ENCODE measurements at regions not wholly inside any gene's neighbourhood (a gene's known extent, or its start where the extent isn't known, plus 50 kb on each side); places are given as distances from the start of the nearest gene placed in this dataset.

DNA sequence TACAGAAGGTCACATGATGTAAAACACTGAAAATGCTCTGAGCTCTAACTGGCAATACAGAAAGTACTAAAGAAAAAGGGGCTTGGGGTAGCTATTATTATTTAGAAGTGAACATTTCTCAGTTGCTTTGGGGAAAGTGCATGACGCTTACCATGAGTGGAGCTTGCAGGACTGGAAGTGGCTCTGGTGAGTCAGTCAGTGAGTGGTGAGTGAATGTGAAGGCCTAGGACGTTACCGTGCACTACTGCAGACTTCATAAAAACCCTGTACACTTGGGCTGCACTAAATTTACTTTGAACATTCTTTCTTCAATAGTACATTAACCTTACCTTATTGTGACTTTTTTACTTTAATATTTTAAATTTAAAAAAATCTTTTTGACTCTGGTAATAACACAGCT lies 89.3 kb upstream of the ENPP6 start:
- intact Hi-C loops (cut with micrococcal nuclease) = no loop called here
- WGBS (ENCODE audit: insufficient coverage, low coverage, missing lambda C conversion rate) = 36% methylated on average over 3 of the region's 3 CpGs
- no peaks in the 10 kb centered on the region for H3K79me2 ChIP-seq (ENCODE audit: control insufficient read depth, insufficient read depth, low read length)
- no peaks in the 10 kb centered on the region for H3K27me3 ChIP-seq (ENCODE audit: control insufficient read depth in 2 of 2, insufficient read depth in 2 of 2, low read length in 2 of 2)
- H3K4me1 ChIP-seq (replicated peaks in 1 of 2; ENCODE audit: control insufficient read depth in 2 of 2, insufficient read depth in 2 of 2, low read length in 2 of 2) = peaks cover 0 to 4% of the 10 kb centered on the region in 2 experiments; a peak in 2 of 5 replicates
- ChIA-PET POLR2A (interaction anchor here (0.7 kb wide), 1 partner anchor 179 kb away, joined by 3 read pairs; no protein-coding TSS in a partner anchor), CTCF (ENCODE audit: low intra/inter-chr PET ratio) (no interaction called here)
- no peaks in the 10 kb centered on the region for H3K9me1 ChIP-seq (ENCODE audit: control insufficient read depth, insufficient read depth, low read length)
- H4K20me1 ChIP-seq (replicated peaks; ENCODE audit: control insufficient read depth, insufficient read depth, low read length) = no peaks in the 10 kb centered on the region
- no peak for ATAC-seq
- no peak overlapping the region for H3K9ac ChIP-seq (ENCODE audit: insufficient read depth in 1 of 2, low read depth in 2 of 2, low read length in 2 of 2)
- no peak for TF ChIP-seq ZNF77 (CRISPR knock-in tag; IDR thresholded peaks at IDR 0.05)
- no peak for TF ChIP-seq ZNF551 (CRISPR knock-in tag; IDR thresholded peaks at IDR 0.05)
- TF ChIP-seq ZNF445 (CRISPR knock-in tag; IDR thresholded peaks at IDR 0.05; ENCODE audit: low read depth) = no peak
- TF ChIP-seq, protein P1, sequence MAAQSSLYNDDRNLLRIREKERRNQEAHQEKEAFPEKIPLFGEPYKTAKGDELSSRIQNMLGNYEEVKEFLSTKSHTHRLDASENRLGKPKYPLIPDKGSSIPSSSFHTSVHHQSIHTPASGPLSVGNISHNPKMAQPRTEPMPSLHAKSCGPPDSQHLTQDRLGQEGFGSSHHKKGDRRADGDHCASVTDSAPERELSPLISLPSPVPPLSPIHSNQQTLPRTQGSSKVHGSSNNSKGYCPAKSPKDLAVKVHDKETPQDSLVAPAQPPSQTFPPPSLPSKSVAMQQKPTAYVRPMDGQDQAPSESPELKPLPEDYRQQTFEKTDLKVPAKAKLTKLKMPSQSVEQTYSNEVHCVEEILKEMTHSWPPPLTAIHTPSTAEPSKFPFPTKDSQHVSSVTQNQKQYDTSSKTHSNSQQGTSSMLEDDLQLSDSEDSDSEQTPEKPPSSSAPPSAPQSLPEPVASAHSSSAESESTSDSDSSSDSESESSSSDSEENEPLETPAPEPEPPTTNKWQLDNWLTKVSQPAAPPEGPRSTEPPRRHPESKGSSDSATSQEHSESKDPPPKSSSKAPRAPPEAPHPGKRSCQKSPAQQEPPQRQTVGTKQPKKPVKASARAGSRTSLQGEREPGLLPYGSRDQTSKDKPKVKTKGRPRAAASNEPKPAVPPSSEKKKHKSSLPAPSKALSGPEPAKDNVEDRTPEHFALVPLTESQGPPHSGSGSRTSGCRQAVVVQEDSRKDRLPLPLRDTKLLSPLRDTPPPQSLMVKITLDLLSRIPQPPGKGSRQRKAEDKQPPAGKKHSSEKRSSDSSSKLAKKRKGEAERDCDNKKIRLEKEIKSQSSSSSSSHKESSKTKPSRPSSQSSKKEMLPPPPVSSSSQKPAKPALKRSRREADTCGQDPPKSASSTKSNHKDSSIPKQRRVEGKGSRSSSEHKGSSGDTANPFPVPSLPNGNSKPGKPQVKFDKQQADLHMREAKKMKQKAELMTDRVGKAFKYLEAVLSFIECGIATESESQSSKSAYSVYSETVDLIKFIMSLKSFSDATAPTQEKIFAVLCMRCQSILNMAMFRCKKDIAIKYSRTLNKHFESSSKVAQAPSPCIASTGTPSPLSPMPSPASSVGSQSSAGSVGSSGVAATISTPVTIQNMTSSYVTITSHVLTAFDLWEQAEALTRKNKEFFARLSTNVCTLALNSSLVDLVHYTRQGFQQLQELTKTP (IDR thresholded peaks at IDR 0.05; ENCODE audit: low read depth in 1 of 2, partially characterized antibody in 2 of 2) = no peak
- TF ChIP-seq ZFPM2 (CRISPR knock-in tag; IDR thresholded peaks at IDR 0.05) = no peak
- no peak for TF ChIP-seq DPF2 (IDR thresholded peaks at IDR 0.05)
- no peak for TF ChIP-seq ZNF699 (CRISPR knock-in tag; IDR thresholded peaks at IDR 0.05; ENCODE audit: insufficient replicate concordance)
- TF ChIP-seq, protein P2, sequence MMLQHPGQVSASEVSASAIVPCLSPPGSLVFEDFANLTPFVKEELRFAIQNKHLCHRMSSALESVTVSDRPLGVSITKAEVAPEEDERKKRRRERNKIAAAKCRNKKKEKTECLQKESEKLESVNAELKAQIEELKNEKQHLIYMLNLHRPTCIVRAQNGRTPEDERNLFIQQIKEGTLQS (IDR thresholded peaks at IDR 0.05) = no peak
- TF ChIP-seq, protein P2 (CRISPR knock-in tag; conservative IDR thresholded peaks at IDR 0.05) = no peak
- no peak for TF ChIP-seq ZKSCAN1 (IDR thresholded peaks at IDR 0.05; ENCODE audit: low read depth, low read length)
- no peak for TF ChIP-seq SMAD3 (CRISPR knock-in tag; conservative IDR thresholded peaks at IDR 0.05)
- TF ChIP-seq, protein P3, sequence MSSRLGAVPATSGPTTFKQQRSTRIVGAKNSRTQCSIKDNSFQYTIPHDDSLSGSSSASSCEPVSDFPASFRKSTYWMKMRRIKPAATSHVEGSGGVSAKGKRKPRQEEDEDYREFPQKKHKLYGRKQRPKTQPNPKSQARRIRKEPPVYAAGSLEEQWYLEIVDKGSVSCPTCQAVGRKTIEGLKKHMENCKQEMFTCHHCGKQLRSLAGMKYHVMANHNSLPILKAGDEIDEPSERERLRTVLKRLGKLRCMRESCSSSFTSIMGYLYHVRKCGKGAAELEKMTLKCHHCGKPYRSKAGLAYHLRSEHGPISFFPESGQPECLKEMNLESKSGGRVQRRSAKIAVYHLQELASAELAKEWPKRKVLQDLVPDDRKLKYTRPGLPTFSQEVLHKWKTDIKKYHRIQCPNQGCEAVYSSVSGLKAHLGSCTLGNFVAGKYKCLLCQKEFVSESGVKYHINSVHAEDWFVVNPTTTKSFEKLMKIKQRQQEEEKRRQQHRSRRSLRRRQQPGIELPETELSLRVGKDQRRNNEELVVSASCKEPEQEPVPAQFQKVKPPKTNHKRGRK (tag; IDR thresholded peaks at IDR 0.05) = no peak
- TF ChIP-seq ZNF133 (CRISPR knock-in tag; IDR thresholded peaks at IDR 0.05) = no peak
- no peak for TF ChIP-seq KDM1A (IDR thresholded peaks at IDR 0.05)
- no peak for TF ChIP-seq ZNF212 (CRISPR knock-in tag; IDR thresholded peaks at IDR 0.05)
- in situ Hi-C loops (cut with MboI) = loop anchor here (5.0 kb wide), 1 partner anchor 85 kb away; no protein-coding TSS in a partner anchor
- no peaks in the 10 kb centered on the region for H3K36me3 ChIP-seq (ENCODE audit: control insufficient read depth, insufficient read depth, low read length)
- no peak for DNase-seq (ENCODE audit: extremely low read depth in 1 of 4, low spot score in 3 of 4)
- no peak overlapping the region for H2AFZ ChIP-seq (ENCODE audit: low read depth, low read length)
- H3K4me3 ChIP-seq = no peak overlapping the region
- FAIRE-seq = no peak
- H3K27ac ChIP-seq (ENCODE audit: extremely low read depth, low read depth, low read length) = no peak overlapping the region
- H3K4me2 ChIP-seq (ENCODE audit: insufficient read depth, low read length) = no peak overlapping the region
- no peaks in the 10 kb centered on the region for H3K9me3 ChIP-seq (replicated peaks; ENCODE audit: control insufficient read depth, insufficient read depth, low read depth, low read length)
- BruUV-seq (replicated peaks) = no TSS peak

Data from K562 (cell line).